ENCODE measurements at regions not wholly inside any gene's neighbourhood (a gene's known extent, or its start where the extent isn't known, plus 50 kb on each side); places are given as distances from the start of the nearest gene placed in this dataset.

DNA sequence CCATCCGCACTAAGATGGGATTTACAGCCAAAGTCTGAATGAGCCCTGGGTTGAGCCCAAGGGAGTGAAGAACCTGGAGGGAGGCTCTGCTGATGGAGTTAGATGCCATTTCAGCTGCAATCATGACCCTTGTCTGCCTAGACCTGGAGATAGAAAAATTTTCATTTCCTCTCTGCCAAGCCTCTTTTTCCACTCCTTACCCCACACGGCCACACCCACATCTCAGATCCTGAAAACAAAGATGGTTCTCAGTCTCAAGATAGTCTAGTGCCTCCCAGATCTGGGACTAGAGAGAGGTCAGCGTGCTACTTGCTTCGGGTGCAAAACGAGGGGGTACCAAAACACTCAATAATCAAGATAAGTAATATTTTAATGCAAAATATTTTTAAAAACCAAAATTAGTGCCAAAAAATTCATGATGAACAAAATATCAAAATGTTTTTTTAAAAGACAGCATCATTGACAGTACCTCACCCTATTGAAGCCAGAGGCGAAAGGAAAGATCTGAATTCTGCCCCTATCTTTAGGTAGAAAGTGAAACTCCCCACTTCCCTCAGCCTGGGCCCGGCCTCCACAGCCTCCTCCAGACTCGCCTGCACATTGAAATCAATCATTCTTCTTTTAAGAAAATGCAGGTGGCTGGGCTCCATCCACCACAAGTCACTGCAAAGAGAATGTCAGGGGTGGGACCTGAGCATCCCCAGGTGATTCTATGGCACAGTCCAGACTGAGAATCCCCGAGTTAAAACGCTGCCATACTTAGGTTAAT, 57.8 kb upstream of the GPR45 start:
- Histone ChIP-seq H3K9me2 (replicated peaks; ENCODE audit: control insufficient read depth, low read length) (no peaks in the 10 kb centered on the region), H3K79me2 (ENCODE audit: control insufficient read depth, low read length) (no peaks in the 10 kb centered on the region), H3F3A (ENCODE audit: control insufficient read depth, insufficient read depth) (no peaks in the 10 kb centered on the region), H3K4me2 (ENCODE audit: low read length) (no peak overlapping the region), H3K27me3 (ENCODE audit: control insufficient read depth, low read length) (no peaks in the 10 kb centered on the region), H3K4me3 (ENCODE audit: low read length) (no peak overlapping the region), H3K36me3 (ENCODE audit: control insufficient read depth, low read length) (no peaks in the 10 kb centered on the region), H3K9me3 (ENCODE audit: control insufficient read depth, insufficient read depth, low read length) (no peaks in the 10 kb centered on the region), H4K20me1 (ENCODE audit: control insufficient read depth, insufficient read depth, low read depth, low read length) (no peaks in the 10 kb centered on the region), H3K4me1 (ENCODE audit: control insufficient read depth, low read length) (no peaks in the 10 kb centered on the region), H3K27ac (ENCODE audit: low read depth, low read length) (no peak overlapping the region)
- TF ChIP-seq EZH2phosphoT487 (IDR thresholded peaks at IDR 0.05; ENCODE audit: borderline replicate concordance, low read length): no peak
- TF ChIP-seq CTCF (IDR thresholded peaks at IDR 0.05; ENCODE audit: low read depth, low read length, poor library complexity, severe bottlenecking): no peak

- no peaks in the 10 kb centered on the region for H3K9me3 ChIP-seq (ENCODE audit: control insufficient read depth, insufficient read depth, low read length)
- no peaks in the 10 kb centered on the region for H3K9me2 ChIP-seq (replicated peaks; ENCODE audit: control insufficient read depth, low read length)
- H3K4me2 ChIP-seq (ENCODE audit: low read length): no peak overlapping the region
- no peaks in the 10 kb centered on the region for H3K27me3 ChIP-seq (ENCODE audit: control insufficient read depth, low read length)
- H4K20me1 ChIP-seq (ENCODE audit: control insufficient read depth, insufficient read depth, low read depth, low read length): no peaks in the 10 kb centered on the region
- H3K27ac ChIP-seq (ENCODE audit: low read depth, low read length): no peak overlapping the region
- TF ChIP-seq EZH2phosphoT487 (IDR thresholded peaks at IDR 0.05; ENCODE audit: borderline replicate concordance, low read length) (no peak), CTCF (IDR thresholded peaks at IDR 0.05; ENCODE audit: low read depth, low read length, poor library complexity, severe bottlenecking) (no peak)
- no peaks in the 10 kb centered on the region for H3K36me3 ChIP-seq (ENCODE audit: control insufficient read depth, low read length)
- H3K4me3 ChIP-seq (ENCODE audit: low read length): no peak overlapping the region
- no peaks in the 10 kb centered on the region for H3K4me1 ChIP-seq (ENCODE audit: control insufficient read depth, low read length)
- no peaks in the 10 kb centered on the region for H3F3A ChIP-seq (ENCODE audit: control insufficient read depth, insufficient read depth)
- no peaks in the 10 kb centered on the region for H3K79me2 ChIP-seq (ENCODE audit: control insufficient read depth, low read length)
These were observed 57.1 kb upstream of the GPR45 start for GRCh38 chr2:105184420-105184819.

DNA sequence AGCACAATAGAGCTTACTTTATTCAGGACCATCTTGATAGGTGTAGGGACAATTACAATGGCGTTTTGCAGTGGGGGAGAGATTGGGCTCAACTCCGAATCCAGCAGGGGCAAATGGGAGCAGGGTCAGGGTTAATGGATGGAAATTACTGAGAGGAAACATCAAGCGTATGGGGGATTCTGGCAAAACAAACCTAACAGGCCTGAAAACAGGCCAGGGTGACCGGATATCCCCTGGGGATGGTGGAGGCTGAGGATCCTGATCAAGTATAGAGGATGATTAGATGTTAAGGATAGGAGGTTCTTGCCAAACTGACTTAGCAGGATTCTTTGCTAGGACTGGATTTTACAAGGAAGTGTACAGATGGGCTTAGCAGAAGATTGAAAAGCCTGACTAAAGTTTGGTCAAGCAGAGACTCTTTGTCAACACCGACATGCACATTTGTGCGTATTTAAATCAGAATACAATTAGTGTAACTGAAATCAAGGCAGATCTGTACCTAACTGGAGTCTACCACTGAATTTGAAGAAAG, 54.5 kb upstream of the GPR45 start:
- Histone ChIP-seq H3K36me3 (ENCODE audit: control insufficient read depth, low read length) (no peaks in the 10 kb centered on the region), H3F3A (ENCODE audit: control insufficient read depth, insufficient read depth) (no peaks in the 10 kb centered on the region), H3K9me2 (replicated peaks; ENCODE audit: control insufficient read depth, low read length) (no peaks in the 10 kb centered on the region), H3K79me2 (ENCODE audit: control insufficient read depth, low read length) (no peaks in the 10 kb centered on the region), H3K9me3 (ENCODE audit: control insufficient read depth, insufficient read depth, low read length) (no peaks in the 10 kb centered on the region), H3K4me1 (ENCODE audit: control insufficient read depth, low read length) (no peaks in the 10 kb centered on the region), H3K27me3 (ENCODE audit: control insufficient read depth, low read length) (no peaks in the 10 kb centered on the region), H4K20me1 (ENCODE audit: control insufficient read depth, insufficient read depth, low read depth, low read length) (no peaks in the 10 kb centered on the region), H3K4me3 (ENCODE audit: low read length) (no peak overlapping the region), H3K4me2 (ENCODE audit: low read length) (no peak overlapping the region), H3K27ac (ENCODE audit: low read depth, low read length) (no peak overlapping the region)
- TF ChIP-seq CTCF (IDR thresholded peaks at IDR 0.05; ENCODE audit: low read depth, low read length, poor library complexity, severe bottlenecking) (no peak), EZH2phosphoT487 (IDR thresholded peaks at IDR 0.05; ENCODE audit: borderline replicate concordance, low read length) (no peak)
